ENCODE measurements at regions not wholly inside any gene's neighbourhood (a gene's known extent, or its start where the extent isn't known, plus 50 kb on each side); places are given as distances from the start of the nearest gene placed in this dataset.

- ChIA-PET POLR2A (ENCODE audit: unreplicated experiment) (no interaction called here), CTCF (interaction anchor here (0.5 kb wide), 1 partner anchor 27 kb away, joined by 3 read pairs; no protein-coding TSS in a partner anchor)
- Histone ChIP-seq H3K56ac (ENCODE audit: extremely low read depth, insufficient read depth, low read length) (no peak overlapping the region), H3K36me3 (ENCODE audit: control insufficient read depth, insufficient read depth, low read length) (no peaks in the 10 kb centered on the region), H2BK20ac (ENCODE audit: low read depth, low read length) (no peak overlapping the region), H3K4me1 (ENCODE audit: control insufficient read depth, insufficient read depth, low read length) (no peaks in the 10 kb centered on the region), H3K79me1 (ENCODE audit: low read depth in 1 of 2, low read length in 2 of 2) (no peaks in the 10 kb centered on the region), H3K27ac (ENCODE audit: insufficient read depth, low read length) (no peak overlapping the region), H3K9me3 (ENCODE audit: control insufficient read depth, insufficient read depth, low read length) (no peaks in the 10 kb centered on the region), H4K20me1 (ENCODE audit: insufficient read depth, low read length) (no peaks in the 10 kb centered on the region), H2AFZ (replicated peaks; ENCODE audit: low read length, poor library complexity) (no peak overlapping the region), H3K18ac (ENCODE audit: low read depth, low read length) (no peak overlapping the region), H2BK120ac (ENCODE audit: low read depth, low read length) (no peak overlapping the region), H2BK15ac (ENCODE audit: low read depth, low read length) (no peak overlapping the region), H3K14ac (replicated peaks; ENCODE audit: low read depth, low read length) (no peak overlapping the region), H2AK5ac (ENCODE audit: low read depth, low read length) (no peak overlapping the region), H3K23ac (ENCODE audit: low read depth, low read length) (no peak overlapping the region), H3K4ac (ENCODE audit: low read depth, low read length) (no peak overlapping the region), H2BK5ac (ENCODE audit: low read depth, low read length, poor library complexity, severe bottlenecking) (no peak overlapping the region), H3K27me3 (ENCODE audit: control insufficient read depth, insufficient read depth, low read length) (no peaks in the 10 kb centered on the region), H2AK9ac (replicated peaks; ENCODE audit: low read depth, low read length, poor library complexity) (no peak overlapping the region), H3K9ac (ENCODE audit: low read depth, low read length) (no peak overlapping the region), H3K9me1 (ENCODE audit: insufficient read depth, low read length) (no peaks in the 10 kb centered on the region), H4K91ac (ENCODE audit: insufficient read depth, low read depth, low read length) (no peak overlapping the region), H4K5ac (ENCODE audit: low read depth, low read length) (no peak overlapping the region), H3K4me2 (ENCODE audit: low read depth, low read length) (no peak overlapping the region), H3K4me3 (ENCODE audit: insufficient read depth, low read depth, low read length) (no peak overlapping the region), H4K8ac (ENCODE audit: low read depth in 2 of 2, low read length in 2 of 2) (no peak overlapping the region)
- in situ Hi-C loops (cut with MboI; ENCODE audit: low sequenced_read_pairs): no loop called here
- intact Hi-C loops (cut with micrococcal nuclease): no loop called here
- dilution Hi-C loops (cut with HindIII; ENCODE audit: low sequenced_read_pairs, unreplicated experiment): no loop called here
- ATAC-seq (ENCODE audit: low read depth) (no peak), DNase-seq (no peak)
- TF ChIP-seq BHLHE40 (IDR thresholded peaks at IDR 0.05; ENCODE audit: low read depth, low read length) (no peak), RAD21 (IDR thresholded peaks at IDR 0.05; ENCODE audit: low read length) (no peak), CEBPB (IDR thresholded peaks at IDR 0.05; ENCODE audit: low read depth, low read length) (no peak), CTCF (conservative IDR thresholded peaks at IDR 0.05; ENCODE audit: low read depth, low read length) (no peak), ELK1 (IDR thresholded peaks at IDR 0.05; ENCODE audit: borderline replicate concordance, low read depth, low read length) (no peak)
- no TSS peak for BruUV-seq (replicated peaks)
- 0% methylated on average over 2 of the region's 11 CpGs; no CpG with 5 or more reads in 1 of the 2 experiments for WGBS, 2 experiments (ENCODE audit: extremely low coverage in 2 of 2, insufficient read length in 1 of 2)
These were observed 83.8 kb downstream of the EBLN1 start for GRCh38 chr10:22133749-22134624.

All from IMR-90 (cell line).